K562 (cell line): ENCODE measurements at regions not wholly inside any gene's neighbourhood (a gene's known extent, or its start where the extent isn't known, plus 50 kb on each side); places are given as distances from the start of the nearest gene placed in this dataset.
A peak's percentile ranks its signal among the peaks of the same experiment; 100 is the strongest.

ENCODE experiments used
- ATAC-seq: fragments of 200-7000 bp; cut with Tn5 transposase; 3 replicates; pipeline ENCODE4 v1.9.1; 2020; ENCODE audit warnings: moderate library complexity
- BruUV-seq: library from RNA; stranded (reverse); fragments of 400-500 nt; replicated peaks from 2 replicates; lab custom pipeline; 2021; lab: Mats Ljungman, UMichigan
- CTCF ChIA-PET: fragments of 300-600 bp; formaldehyde crosslinking; extraction: SDS; loops from one replicate; lab custom pipeline; 2021; ENCODE audit warnings: low intra/inter-chr PET ratio; lab: Yijun Ruan, JAX
- POLR2A ChIA-PET: fragments of 300-600, 350-650 bp; sonication (Branson Sonifier 250); formaldehyde crosslinking; extraction: SDS; loops from one replicate; lab custom pipeline; 2021; ENCODE audit warnings: antibody characterized with exemption, inconsistent platforms; lab: Yijun Ruan, JAX
- DNase-seq, 4 experiments: peaks; one replicate each; pipeline versions ENCODE4 v3.0.0 to v3.0.0-alpha.2; 2011 to 2018; ENCODE audit warnings: low spot score in 3 of 4, mixed read lengths in 3 of 4; ENCODE audit errors: extremely low read depth in 1 of 4
- FAIRE-seq: peaks from 2 replicates; lab custom pipeline; 2011; peaks lifted over from hg19 to GRCh38; lab: Jason Lieb, UNC
- H2AFZ ChIP-seq: 2 replicates; pipeline ENCODE4 v1.6.0; 2011; ENCODE audit warnings: low read depth, low read length, control low read depth, inconsistent platforms
- H3K27ac ChIP-seq: fragments of 200-600 bp; 3 replicates; pipeline ENCODE4 v1.8.0; 2011; ENCODE audit warnings: low read depth, mild to moderate bottlenecking, control low read depth, inconsistent platforms, low read length, moderate library complexity, mixed read lengths; ENCODE audit errors: extremely low read depth
- H3K27me3 ChIP-seq, 2 experiments: fragments of 300-600 bp in 1 of 2; 2 replicates in 1 of 2; 3 replicates in 1 of 2; pipeline versions ENCODE4 v1.6.0 to v1.8.0; 2011; ENCODE audit warnings: inconsistent platforms in 2 of 2, low read length in 2 of 2, mild to moderate bottlenecking in 1 of 2, mixed read lengths in 1 of 2, moderate library complexity in 1 of 2; ENCODE audit not compliant: control insufficient read depth in 2 of 2, insufficient read depth in 2 of 2
- H3K36me3 ChIP-seq: fragments of 300-600 bp; 3 replicates; pipeline ENCODE4 v1.8.0; 2011; ENCODE audit warnings: mild to moderate bottlenecking, low read length, inconsistent platforms; ENCODE audit not compliant: control insufficient read depth, insufficient read depth
- H3K4me1 ChIP-seq, 2 experiments: fragments of 200-600 bp in 1 of 2; replicated peaks in 1 of 2; 2 replicates in 1 of 2; 3 replicates in 1 of 2; pipeline versions ENCODE4 v1.5.1 to v1.8.0; 2011; ENCODE audit warnings: inconsistent platforms in 2 of 2, low read length in 2 of 2, mild to moderate bottlenecking in 1 of 2, mixed read lengths in 1 of 2, moderate library complexity in 1 of 2; ENCODE audit not compliant: control insufficient read depth in 2 of 2, insufficient read depth in 2 of 2
- H3K4me2 ChIP-seq: 2 replicates; pipeline ENCODE4 v1.6.1; 2011; ENCODE audit warnings: low read length, control low read depth, inconsistent platforms, mixed read lengths; ENCODE audit not compliant: insufficient read depth
- H3K4me3 ChIP-seq: fragments of 200-600 bp; sonication (generic), shearing (Covaris generic); 2 replicates; pipeline ENCODE4 v1.5.1; 2016; ENCODE audit warnings: control low read depth, inconsistent platforms
- H3K79me2 ChIP-seq: fragments of 200-600 bp; 3 replicates; pipeline ENCODE4 v1.8.0; 2011; ENCODE audit warnings: low read length, inconsistent platforms; ENCODE audit not compliant: control insufficient read depth, insufficient read depth
- H3K9ac ChIP-seq, 2 experiments: 2 replicates each; pipeline versions ENCODE4 v1.6.0 to v1.6.1; 2011; ENCODE audit warnings: low read depth in 2 of 2, low read length in 2 of 2, control low read depth in 1 of 2, inconsistent platforms in 1 of 2, mild to moderate bottlenecking in 1 of 2, mixed read lengths in 1 of 2; ENCODE audit not compliant: insufficient read depth in 1 of 2
- H3K9me1 ChIP-seq: one replicate; pipeline ENCODE4 v1.6.0; 2011; ENCODE audit warnings: inconsistent platforms, mild to moderate bottlenecking, low read length, moderate library complexity; ENCODE audit not compliant: control insufficient read depth, insufficient read depth
- H3K9me3 ChIP-seq: replicated peaks from 2 replicates; pipeline ENCODE4 v1.5.1; 2011; ENCODE audit warnings: low read depth, low read length, inconsistent platforms; ENCODE audit not compliant: control insufficient read depth, insufficient read depth
- H4K20me1 ChIP-seq: replicated peaks from 2 replicates; pipeline ENCODE4 v1.6.1; 2011; ENCODE audit warnings: low read length, inconsistent platforms, mixed read lengths; ENCODE audit not compliant: control insufficient read depth, insufficient read depth
- HMGXB4 ChIP-seq: sonication (generic); formaldehyde crosslinking; IDR thresholded peaks from 2 replicates; pipeline ENCODE4 v1.8.1; 2023; ENCODE audit warnings: mild to moderate bottlenecking, missing genetic modification reagents
- MLX ChIP-seq, 2 experiments: fragments of 450-650 bp in 1 of 2; sonication (generic) in 1 of 2; formaldehyde crosslinking; conservative IDR thresholded peaks; 2 replicates each; pipeline versions ENCODE4 v1.4.0 to v1.8.1; 2020 to 2022; ENCODE audit warnings: mild to moderate bottlenecking in 1 of 2, missing genetic modification reagents in 1 of 2
- TBL1XR1 ChIP-seq, 2 experiments: IDR thresholded peaks; 2 replicates each; pipeline ENCODE4 v1.6.1; 2012; ENCODE audit warnings: improper control_type of control experiment in 2 of 2, low read length in 2 of 2, mild to moderate bottlenecking in 1 of 2
- TCF7L2 ChIP-seq: fragments of 150-350 bp; IDR thresholded peaks from 2 replicates; pipeline ENCODE4 v1.6.1; 2016; ENCODE audit warnings: low read depth, mild to moderate bottlenecking, low read length, moderate library complexity
- TGIF2 ChIP-seq: sonication (generic); formaldehyde crosslinking; IDR thresholded peaks from 2 replicates; pipeline ENCODE4 v1.8.1; 2022; ENCODE audit warnings: mild to moderate bottlenecking, missing genetic modification reagents, moderate library complexity
- VEZF1 ChIP-seq: fragments of 200-800 bp; sonication (Bioruptor generic); IDR thresholded peaks from 2 replicates; pipeline ENCODE4 v1.6.1; 2017; ENCODE audit warnings: missing genetic modification characterization, missing compliant biosample characterization
- ZEB2 ChIP-seq: fragments of 450-650 bp; IDR thresholded peaks from 2 replicates; pipeline ENCODE4 v1.6.1; 2016
- ZNF696 ChIP-seq: fragments of 250-450 bp; sonication (Bioruptor Pico); conservative IDR thresholded peaks from 2 replicates; pipeline ENCODE4 v1.4.0; 2020; ENCODE audit warnings: mild to moderate bottlenecking, moderate library complexity
- WGBS: fragments of 100-300 bp; shearing (Covaris generic); methylation state at CpG from one replicate; pipeline ENCODE4 v1.1.6; 2016; ENCODE audit warnings: low coverage, mixed read lengths; ENCODE audit not compliant: insufficient coverage; ENCODE audit errors: missing lambda C conversion rate; 5-methylcytosine and 5-hydroxymethylcytosine counted together
- in situ Hi-C: fragments of 300-500 bp; cut with MboI; formaldehyde crosslinking; loops from 4 replicates; pipeline ENCODE4 v1.15.0; 2018; ENCODE audit warnings: inconsistent platforms, mixed read lengths
- intact Hi-C: fragments of 100-400 bp; cut with micrococcal nuclease; formaldehyde crosslinking; loops from 2 replicates; pipeline ENCODE4 v1.14.2; 2022

GRCh38 chr9:130759738-130760137 lies 66.2 kb downstream of the EXOSC2 start:
- Histone ChIP-seq H3K9me1 (no peaks in the 10 kb centered on the region), H4K20me1 (peaks cover 12% of the 10 kb centered on the region), H3K79me2 (no peaks in the 10 kb centered on the region), H3K4me2 (no peak overlapping the region), H3K9ac (no peak overlapping the region), H3K4me3 (no peak overlapping the region), H3K36me3 (peaks cover 30% of the 10 kb centered on the region; the same call in 2 of the 3 replicates), H3K9me3 (no peaks in the 10 kb centered on the region), H3K27ac (no peak overlapping the region)
- in situ Hi-C loops (no loop called here), intact Hi-C loops (no loop called here)
- WGBS = 73% methylated on average over 4 of the region's 4 CpGs
- FAIRE-seq (no peak), ATAC-seq (no peak), DNase-seq (no peak)
- ChIA-PET POLR2A (interaction anchor here (0.6 to 9.1 kb wide), 11 partner anchors 8 to 1947 kb away, joined by 3 to 141 read pairs (median 4); no protein-coding TSS in a partner anchor), CTCF (interaction anchor here (1.5 kb wide), 1 partner anchor 11 kb away, joined by 8 read pairs; no protein-coding TSS in a partner anchor)
- no TSS peak for BruUV-seq
- TF ChIP-seq HMGXB4 (CRISPR knock-in tag) (peak; percentile 82; the same call in 1 of the 2 replicates), MLX (CRISPR knock-in tag; conservative IDR thresholded peaks at IDR 0.05) (0 out of 4 replicates have a peak, but pooled peaks of 1 of the 2 experiments have one; percentile 15), TBL1XR1 (IDR thresholded peaks at IDR 0.05; ENCODE audit: low read length in 2 of 2) (no peak), VEZF1 (CRISPR knock-in tag) (no peak), ZEB2 (no peak), TCF7L2 (no peak), TGIF2 (CRISPR knock-in tag) (no peak), ZNF696 (CRISPR knock-in tag) (no peak)
- TF ChIP-seq, all 486 proteins: peak for 2
- Histone ChIP-seq H3K27me3 (no peaks in the 10 kb centered on the region), H2AFZ (no peak overlapping the region), H3K4me1 (no peaks in the 10 kb centered on the region; a peak in 1 of 5 replicates)
